ENCODE measurements at regions not wholly inside any gene's neighbourhood (a gene's known extent, or its start where the extent isn't known, plus 50 kb on each side); places are given as distances from the start of the nearest gene placed in this dataset.
"Not testable (repeated sequence)": the region's sequence is repeated elsewhere in the genome, so short reads cannot be mapped to it uniquely, and the experiment has no call there.

DNA sequence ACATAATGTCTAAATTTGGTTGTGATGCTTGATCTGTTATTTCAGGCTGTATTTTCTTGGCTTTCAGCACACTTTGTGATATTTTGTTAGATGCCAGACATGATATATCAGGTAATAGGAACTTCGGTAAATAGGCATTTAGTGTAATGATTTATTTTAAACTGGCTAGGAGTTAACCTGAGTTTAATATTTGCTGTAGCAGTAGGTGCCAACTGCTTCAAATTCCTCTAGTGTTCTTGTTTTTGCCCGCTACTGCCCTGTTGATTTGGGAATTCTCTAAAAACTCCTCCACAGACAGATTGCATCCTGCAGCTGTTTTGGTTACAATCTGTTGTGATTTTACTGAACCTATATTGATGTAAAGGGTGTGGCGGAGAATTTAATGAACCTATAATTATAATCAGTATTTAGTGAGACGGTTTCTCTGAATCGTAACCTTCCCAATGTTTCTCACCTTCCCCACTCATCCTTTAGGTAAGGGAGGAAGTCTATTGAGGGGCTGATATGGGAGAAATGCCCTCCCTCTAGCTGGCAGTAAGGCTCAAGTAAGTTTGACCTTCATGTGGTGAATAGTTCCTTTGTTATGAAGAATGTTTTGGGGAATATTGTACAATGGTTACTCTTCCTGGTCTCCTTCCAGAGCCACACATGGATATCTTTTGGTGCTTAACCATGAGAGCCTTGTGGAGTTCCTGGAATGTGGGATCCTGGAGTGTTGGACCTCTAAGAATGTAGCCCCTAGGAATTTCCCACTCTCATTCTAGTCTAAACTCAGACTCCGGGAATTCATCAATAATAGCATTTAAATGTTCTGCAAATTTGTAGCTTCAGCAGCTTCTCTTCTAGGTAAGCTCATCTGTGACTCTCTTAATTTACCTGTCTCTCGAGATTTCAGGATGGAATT lies 634.1 kb downstream of the FSCB start:
- no peak for DNase-seq (ENCODE audit: low read depth in 2 of 2)

DNA sequence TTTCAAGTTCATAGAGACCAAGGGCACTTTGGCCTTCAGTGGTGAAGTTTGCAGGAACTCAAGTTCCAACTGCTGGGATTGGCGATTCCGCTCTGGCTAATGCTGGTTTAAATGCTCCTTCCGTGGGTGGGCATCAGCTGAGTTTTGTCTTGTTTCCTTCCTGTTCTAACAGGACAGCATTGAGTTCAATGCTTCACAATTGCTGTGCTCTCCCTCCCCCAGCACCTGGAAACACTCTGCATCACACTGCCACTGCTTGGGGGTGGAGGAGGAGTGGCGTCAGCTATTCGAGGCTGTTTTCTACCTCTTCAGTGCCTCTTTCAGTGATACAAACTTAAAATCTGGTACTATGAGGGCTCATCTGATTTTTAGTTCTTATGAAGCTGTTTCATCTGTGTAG lies 634.9 kb downstream of the FSCB start:
- DNase-seq (ENCODE audit: low read depth in 2 of 2), result no peak

DNA sequence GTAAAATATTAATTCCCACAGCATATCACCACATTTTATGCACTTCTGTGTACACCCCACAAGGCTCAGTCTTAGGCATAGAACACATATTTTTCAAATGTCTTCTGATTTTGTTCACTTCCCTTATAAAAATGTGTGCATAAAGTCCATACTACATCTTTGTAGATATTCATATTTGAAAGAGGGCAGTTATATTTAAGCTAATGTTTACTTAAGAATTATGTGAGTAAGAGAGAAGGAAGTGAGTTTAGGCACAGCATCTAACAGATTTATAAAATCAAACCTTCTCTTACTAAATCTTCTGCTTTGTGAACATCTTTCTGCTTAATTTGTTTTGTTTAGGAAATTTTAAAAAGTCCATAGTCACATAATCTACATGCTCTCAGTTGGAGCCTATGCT lies 648.1 kb downstream of the FSCB start:
- DNase-seq (ENCODE audit: low read depth in 2 of 2), result no peak

DNA sequence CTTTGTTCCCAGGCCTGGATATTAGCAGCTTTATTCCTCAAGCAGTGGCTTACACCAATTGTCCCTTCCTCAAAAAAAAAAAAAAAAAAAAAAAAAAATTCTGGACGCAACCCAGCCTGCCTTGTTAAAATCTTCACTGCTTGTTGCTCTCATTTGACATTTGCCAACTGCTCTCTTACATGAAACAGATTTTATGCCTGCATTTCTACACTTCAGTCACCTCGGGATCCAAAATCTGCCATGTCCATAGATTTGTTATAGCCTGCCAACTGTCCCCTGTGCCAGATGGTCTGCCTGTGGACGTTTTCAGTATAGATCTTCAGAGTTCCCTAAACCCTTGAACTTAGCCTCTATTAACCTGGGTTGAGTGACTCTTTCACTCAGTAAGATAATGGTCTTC lies 651.5 kb downstream of the FSCB start:
- no peak for DNase-seq (ENCODE audit: low read depth in 2 of 2)

DNA sequence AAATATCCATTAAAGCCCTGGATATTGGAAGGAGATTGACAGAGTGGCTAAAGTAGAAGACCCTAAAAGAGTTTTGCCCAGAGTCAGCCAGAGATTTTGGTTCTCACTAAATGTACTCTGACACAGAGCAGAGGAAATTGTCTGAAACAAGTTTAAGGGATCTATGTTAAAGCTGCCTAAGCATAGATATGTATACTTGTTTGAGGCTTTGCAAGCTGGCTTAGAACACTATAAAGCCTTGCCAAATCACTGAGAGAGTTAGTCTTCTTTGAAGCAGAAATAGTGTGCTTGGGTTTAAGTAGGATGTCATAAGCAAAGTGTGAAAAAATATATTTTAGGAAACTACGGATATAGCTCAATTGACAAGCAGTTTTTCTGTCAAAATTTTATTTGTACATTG lies 653.5 kb downstream of the FSCB start:
- DNase-seq (ENCODE audit: low read depth in 2 of 2), result no peak

DNA sequence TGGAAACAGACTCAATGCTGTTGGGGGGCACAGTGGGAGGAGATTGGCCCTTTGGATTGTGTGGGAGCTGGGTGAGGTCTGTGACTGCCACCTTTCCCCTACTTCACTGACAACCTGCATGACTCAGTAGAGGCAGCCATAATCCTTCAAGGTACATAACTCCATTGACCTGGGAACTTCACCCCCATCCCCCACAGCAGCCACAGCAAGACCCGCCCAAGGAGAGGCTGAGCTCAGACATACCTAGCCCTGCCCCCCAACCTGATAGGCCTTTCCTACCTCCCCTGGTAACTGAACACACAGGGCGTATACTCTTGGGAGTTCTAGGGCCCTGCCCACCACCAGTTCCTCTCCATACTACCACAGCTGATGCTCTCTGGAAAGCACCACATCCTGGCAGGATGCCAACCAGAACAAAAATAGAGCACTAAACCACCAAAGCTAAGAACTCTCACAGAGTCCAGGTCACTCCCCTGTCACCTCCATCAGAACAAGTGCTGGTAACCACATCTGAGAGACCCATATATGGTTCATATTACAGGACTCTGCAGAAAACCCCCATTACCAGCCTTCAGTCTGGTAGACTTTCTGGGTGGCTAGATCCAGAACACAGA lies 703.9 kb downstream of the FSCB start:
- DNase-seq (ENCODE audit: low read depth in 2 of 2), result no peak

DNA sequence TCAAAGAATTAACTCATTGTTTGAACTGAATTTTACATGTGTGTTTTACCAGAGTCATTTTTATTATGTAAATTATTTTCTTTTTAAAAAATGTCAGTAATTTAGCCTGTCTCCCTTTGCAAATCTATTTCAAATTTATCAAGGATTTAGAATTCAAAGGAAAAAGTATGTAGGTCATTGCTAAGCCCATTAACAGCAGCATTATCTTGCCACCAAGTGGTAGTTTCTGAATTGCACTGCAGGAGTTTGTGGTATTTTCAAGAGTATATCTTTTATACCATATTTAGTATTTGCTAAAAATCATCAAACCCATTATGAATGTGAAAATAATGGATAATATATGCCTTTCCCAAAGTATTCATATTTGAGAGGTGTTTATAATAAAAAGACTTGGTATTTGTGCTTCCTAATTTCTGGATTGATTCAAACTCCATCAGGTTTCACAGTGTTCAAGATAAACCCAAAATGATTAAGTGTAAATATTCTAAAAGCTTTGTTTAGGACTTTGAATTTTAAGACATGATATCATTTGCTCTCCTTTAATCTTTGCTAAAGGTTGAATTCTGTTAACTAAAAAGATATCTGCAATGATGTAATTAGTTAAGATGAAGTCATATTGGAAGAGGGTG lies 711.4 kb downstream of the FSCB start:
- DNase-seq (ENCODE audit: low read depth in 2 of 2), result no peak

DNA sequence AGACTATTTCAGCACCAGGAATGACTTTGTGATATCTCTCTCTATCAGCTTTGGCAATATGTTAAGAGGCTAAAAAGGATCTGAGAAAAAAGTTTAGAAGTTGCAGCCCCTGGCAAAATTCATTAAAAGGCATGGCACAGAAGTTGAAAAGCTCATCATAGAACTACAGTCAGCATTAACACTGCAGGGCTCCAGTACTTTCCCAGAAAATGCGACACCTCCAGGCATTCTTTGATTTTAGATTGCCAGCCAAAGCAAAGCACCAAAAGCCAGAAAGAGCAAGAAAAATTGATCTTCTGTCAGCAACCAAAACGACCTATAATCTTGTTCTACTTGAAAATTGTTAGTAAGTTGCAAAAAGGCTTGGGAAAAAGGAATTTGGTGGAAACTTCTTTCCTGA lies 713.5 kb downstream of the FSCB start:
- DNase-seq (ENCODE audit: low read depth in 2 of 2), result no peak

DNA sequence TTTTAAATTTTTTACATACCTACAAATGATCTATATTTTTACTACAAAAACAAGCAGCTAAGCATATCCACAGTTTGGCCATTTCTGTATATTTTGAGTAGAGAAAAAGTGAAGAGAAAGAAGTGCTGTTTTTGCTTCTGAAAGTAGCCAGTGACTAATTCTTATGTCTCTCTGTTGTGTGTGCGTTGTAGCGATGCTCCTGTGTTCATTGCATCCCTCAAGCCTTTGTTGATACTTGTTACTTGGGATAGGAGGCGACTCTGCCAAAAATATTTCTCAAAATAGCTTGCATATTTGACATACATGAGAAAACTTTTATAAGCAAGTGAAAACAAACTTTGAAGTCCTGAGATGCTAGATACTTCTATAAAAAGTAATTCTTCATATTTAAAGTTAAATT lies 714.1 kb downstream of the FSCB start:
- DNase-seq (ENCODE audit: low read depth in 2 of 2), result no peak

DNA sequence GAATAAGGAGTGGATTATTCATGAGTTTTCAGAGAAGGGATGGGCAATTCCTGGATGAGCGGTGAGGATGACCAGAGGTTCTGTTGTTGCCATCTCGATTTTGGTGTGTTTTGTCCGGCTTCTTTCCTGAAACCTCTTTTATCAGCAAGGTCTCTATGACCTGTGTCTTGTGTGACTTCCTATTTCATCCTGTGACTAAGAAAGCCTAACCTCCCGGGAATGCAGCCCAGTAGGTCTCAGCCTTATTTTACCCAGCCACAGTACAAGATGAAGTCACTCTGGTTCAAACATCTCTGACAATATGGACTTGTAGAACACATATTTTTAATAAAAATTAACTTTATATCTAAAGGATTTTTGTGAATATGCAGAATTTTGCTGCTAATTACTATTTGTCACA lies 716.4 kb downstream of the FSCB start:
- no peak for DNase-seq (ENCODE audit: low read depth in 2 of 2)

DNA sequence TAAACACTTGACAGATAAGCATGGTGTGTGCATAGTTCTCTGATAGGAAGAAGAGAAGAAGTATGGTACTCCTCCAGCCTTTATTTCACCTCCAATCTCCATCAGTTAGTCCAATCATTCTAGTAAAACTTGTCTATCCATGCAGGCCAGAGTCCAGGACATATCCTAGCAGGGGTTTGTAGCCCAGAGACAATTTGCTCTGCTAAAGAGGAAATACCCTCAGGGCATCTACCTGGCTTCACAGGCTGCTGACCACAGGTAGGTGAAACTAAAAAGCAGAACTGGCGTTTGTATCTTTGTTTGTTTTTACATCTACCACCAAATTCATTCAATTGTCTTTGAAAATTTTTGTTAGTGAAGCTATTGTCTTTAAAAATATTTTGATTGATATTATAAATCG lies 717.6 kb downstream of the FSCB start:
- DNase-seq (ENCODE audit: low read depth in 2 of 2), result no peak

DNA sequence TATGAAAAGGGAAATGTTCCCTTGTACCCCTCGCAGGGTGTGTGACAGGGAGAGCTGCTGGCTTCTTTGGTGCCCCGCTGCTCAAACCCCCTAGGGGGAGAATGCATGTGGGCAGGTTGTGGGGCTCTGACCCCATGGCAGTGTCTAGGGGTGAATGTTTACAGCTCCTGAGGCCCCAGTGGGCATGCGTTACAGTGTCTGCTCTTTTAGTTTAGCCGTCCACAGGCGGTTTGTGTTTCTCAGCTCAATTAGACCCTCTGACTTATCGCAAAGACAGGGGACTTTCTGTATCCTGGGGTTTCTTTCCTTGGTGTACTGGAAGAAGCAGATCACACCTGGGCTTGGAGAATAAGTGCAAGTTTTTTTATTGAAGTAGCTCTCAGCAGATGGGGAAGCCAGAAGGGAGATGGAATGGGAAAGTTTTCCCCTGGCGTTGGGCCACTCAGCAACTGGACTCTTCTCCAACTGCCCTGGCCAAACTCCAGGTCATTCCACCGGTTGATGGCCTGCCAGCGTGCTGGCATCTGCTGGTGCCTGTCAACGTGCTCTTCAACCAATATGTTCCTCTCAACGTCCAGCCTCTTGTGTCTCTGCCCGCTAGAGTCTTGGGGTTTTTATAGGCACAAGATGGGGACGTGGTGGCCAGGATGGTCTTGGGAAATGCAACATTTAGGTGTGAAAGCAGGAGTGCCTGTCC lies 720.9 kb downstream of the FSCB start:
- no peak for DNase-seq (ENCODE audit: low read depth in 2 of 2)

DNA sequence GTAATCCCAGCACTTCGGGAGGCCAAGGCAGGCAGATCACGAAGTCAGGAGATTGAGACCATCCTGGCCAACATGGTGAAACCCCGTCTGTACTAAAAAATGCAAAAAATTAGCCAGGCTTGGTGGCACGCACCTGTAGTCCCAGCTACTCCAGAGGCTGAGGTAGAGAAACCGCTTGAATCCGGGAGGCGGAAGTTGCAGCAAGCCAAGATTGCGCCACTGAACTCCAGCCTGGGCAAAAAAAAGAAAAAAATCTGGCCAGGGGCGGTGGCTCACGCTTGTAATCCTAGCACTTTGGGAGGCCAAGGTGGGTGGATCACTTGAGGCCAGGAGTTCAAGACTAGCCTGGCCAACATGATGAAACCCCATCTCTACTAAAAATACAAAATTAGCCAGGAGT lies 722.7 kb downstream of the FSCB start:
- DNase-seq (ENCODE audit: low read depth in 2 of 2), result not testable (repeated sequence)

DNA sequence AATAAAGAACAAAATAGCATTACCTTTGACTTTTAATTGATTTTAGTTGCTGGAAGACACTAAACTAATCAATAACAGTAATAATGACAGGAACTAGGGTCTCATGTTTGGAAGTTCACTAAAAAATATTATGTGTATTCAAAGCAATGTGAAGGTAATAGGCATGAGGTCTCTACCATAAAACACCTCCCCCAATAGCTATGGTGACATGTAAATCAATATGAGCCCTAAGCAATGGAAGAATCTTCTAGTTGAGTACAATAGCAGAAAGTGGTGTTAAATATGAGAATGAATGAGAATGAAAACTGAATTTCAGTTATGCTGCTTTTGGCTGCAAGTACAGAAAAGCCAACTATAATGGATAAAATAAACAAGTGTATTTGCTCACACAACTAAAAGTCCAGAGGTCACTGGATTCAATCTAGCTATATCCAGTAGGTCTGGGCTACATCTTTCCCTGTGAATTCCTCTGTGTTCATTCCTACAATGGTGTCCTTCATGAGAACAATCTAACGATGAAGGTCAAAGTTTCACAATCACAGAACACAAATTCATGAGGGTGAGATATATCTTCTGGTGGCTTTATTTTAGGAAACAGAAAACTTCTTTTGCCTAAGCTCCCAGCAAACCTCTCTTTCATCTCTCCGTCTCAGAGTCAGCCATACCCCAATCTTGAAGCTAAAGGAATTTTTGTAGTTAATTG lies 728.0 kb downstream of the FSCB start:
- no peak for DNase-seq (ENCODE audit: low read depth in 2 of 2)

DNA sequence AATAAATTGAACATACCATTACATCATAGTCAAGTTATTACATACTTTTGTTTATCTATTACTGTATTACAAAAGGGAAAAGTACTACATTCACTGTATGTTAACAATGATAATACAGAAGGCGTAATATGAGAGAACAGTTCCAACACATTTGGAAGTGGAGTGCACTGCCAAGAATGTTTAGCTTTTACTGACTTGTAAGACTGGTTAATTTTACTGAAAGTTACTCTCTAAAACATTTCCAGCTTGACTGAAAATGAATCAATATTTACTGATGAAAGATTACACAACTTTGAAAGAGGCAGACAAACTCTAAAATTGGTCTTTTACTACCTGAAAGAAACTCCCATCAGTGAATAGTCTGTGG lies 728.5 kb downstream of the FSCB start:
- DNase-seq (ENCODE audit: low read depth in 2 of 2), result no peak

DNA sequence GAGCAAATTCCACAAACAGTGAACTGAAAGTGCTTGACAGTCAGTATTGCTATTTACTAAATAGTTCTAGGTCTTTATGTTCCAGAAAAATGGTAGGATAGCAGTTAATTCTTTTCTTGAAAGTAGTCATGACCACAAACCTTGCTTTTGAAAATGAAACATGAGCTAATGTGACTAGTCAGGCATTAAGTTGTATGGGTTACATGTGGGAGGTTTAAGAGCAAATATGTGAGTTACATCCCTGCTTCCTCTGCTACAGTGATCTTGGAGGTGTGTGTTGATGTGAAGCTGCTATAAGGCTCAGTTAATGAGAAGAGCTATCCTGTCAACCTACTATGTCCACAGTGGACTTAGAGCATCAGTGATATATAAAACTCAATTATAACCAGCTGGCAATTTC lies 741.6 kb downstream of the FSCB start:
- DNase-seq (ENCODE audit: low read depth in 2 of 2), result no peak

DNA sequence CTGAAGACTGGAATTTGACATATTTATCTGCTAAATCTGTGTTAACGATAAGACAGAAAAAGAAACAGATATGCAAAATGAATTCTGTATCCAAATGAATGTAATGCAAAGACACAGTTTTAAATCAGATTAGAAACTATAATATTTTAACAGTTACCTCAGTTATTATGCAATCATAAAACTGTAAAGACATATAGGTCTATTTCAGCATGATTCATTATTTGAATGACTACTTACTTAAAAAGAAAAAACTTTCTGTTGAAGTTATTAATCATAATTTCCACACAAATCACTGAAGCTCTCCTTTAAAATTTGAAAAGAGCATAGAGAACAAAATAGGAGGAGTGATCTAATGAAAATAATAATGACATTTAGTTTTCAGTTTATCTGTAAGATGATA lies 742.6 kb downstream of the FSCB start:
- DNase-seq (ENCODE audit: low read depth in 2 of 2), result no peak

DNA sequence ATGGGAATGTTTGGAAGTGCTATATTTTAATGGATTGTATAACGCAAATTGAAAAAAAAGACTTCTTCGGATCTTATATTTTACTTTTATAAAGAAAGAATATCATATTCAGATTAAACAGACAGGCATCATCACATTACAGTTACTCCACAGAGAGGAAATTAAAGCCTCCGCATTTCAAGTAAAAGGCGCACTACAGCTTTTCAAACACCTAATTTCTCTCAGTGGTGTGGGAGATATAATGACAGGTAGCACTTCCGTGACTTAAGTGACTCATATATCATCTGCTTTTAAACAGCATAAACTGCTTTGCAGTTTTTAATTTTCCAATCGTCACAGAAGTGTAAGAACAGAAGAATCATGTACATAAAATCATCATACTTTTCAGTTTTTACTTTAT lies 751.4 kb downstream of the FSCB start:
- DNase-seq (ENCODE audit: low read depth in 2 of 2), result no peak

DNA sequence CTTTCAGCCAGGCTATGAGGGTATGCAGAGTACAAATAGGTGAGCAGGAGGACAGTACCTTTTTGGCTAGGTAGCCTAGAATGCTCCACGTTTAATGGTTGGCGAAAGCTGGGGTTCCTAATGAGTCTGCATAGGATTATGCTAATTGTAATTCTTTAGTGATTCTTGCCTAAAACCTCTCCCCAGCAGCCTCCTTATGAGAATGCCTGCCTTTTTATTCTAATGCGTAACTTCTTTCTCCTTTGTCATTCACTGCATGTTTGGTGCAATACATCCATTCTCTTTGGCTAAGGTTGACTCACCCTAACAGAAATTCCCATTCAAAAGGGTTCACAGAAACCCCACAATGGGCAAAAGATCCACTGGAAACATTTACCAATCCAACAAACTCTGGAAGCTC lies 752.2 kb downstream of the FSCB start:
- no peak for DNase-seq (ENCODE audit: low read depth in 2 of 2)

DNA sequence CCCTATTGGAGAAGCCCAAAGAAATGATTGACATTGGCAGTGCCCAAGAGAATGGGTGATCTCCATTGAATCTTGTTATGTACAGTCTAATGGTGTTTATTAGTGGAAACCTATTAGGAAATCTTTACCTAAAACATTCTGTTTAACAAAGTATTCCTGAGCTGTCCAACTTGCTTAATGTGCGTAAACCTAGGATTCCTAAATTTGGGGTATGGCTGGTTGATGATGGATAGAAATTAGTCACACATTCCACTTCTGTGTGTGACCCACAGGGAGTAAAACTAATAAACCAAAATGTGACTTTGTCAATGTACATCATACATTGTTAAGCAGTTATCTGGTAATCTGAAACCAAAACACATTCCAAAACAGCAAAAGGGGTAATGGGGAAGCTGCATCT lies 761.3 kb downstream of the FSCB start:
- no peak for DNase-seq (ENCODE audit: low read depth in 2 of 2)

DNA sequence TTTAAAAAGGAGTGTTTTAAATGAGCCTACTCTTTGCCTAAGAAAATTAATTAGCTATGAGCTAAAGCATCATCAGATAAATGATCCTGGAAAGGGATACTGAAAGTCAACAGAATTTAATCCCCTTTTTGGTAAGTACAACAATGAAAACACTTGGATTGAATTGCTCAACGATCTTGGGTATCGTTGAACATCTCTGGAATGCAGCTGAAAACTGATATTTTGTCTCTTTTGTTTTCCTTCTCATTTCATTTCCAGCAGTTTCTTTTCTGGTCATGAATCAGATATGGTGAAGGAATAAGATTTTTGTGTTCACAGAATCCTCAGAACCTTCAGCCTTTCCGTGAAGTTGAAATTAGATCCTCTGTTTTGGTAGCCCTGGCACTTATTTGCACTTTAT lies 771.2 kb downstream of the FSCB start:
- no peak for DNase-seq (ENCODE audit: low read depth in 2 of 2)

DNA sequence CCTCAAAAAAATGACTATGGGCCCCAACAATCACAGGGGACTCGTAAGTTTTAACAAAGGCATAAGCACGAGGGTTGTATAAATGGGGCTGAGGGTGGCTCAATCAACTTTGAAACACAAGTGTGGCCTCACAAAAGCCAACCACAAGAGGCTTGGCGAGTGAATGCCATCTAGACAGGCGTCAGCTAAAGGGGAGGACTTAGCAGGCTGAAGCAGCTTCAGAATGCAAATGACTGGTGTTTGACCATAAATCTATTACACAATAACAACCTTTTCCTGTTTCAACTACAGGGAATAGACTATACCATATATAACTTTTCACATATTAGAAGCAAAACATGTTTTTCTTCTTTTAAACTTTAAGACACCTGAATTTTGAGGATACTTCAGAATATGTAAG lies 777.9 kb downstream of the FSCB start:
- no peak for DNase-seq (ENCODE audit: low read depth in 2 of 2)

Data from activated CD4-positive, alpha-beta T cell treated with anti-CD3 and anti-CD28 coated beads for 24 hours (primary cell).